GM23338 (cell line): ENCODE measurements at regions not wholly inside any gene's neighbourhood (a gene's known extent, or its start where the extent isn't known, plus 50 kb on each side); places are given as distances from the start of the nearest gene placed in this dataset.

Experiments used
- CTCF ChIP-seq, 2 experiments: fragments of 200-600 bp in 1 of 2; sonication (generic) in 1 of 2; conservative IDR thresholded peaks; 2 replicates each; pipeline versions ENCODE4 v1.5.1 to v1.6.1; 2016 to 2017; ENCODE audit warnings: antibody characterized with exemption in 2 of 2, low read depth in 2 of 2, mild to moderate bottlenecking in 2 of 2, moderate library complexity in 1 of 2
- EZH2 ChIP-seq: fragments of 200-600 bp; sonication (generic); IDR thresholded peaks from one replicate; pipeline ENCODE4 v1.8.0; 2017; ENCODE audit warnings: antibody characterized with exemption, mild to moderate bottlenecking, low read depth; ENCODE audit not compliant: unreplicated experiment
- EZH2phosphoT487 ChIP-seq: fragments of 200-600 bp; sonication (generic); IDR thresholded peaks from one replicate; pipeline ENCODE4 v1.8.1; 2018; ENCODE audit warnings: antibody characterized with exemption; ENCODE audit not compliant: unreplicated experiment
- POLR2AphosphoS5 ChIP-seq: IDR thresholded peaks from 2 replicates; pipeline ENCODE4 v1.6.1; 2016; ENCODE audit warnings: antibody characterized with exemption, low read depth
- ZNF114 ChIP-seq: fragments of 250-450 bp; sonication (Bioruptor Pico); IDR thresholded peaks from 2 replicates; pipeline ENCODE4 v1.5.0; 2020; ENCODE audit warnings: mild to moderate bottlenecking, moderate library complexity

DNA sequence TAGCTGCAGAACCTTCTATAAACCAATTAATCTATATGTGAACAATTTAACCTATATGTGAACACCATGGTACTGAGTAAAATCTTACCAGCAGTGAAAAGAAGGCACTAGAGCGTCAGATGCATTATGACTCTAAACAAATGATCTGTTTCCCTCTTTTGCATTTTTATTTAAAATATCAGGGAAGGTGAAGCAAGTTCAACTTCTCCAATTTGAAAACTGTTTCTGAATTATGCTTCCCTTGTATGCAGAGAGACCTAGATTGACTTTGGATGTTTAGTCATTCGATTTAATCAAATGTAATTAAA lies 80.9 kb downstream of the DAD1 start:
- TF ChIP-seq CTCF (conservative IDR thresholded peaks at IDR 0.05; ENCODE audit: low read depth in 2 of 2): no peak
- no peak for TF ChIP-seq ZNF114 (CRISPR knock-in tag)
- TF ChIP-seq POLR2AphosphoS5: no peak
- no peak for TF ChIP-seq EZH2
- TF ChIP-seq EZH2phosphoT487: no peak
